ENCODE measurements at regions not wholly inside any gene's neighbourhood (a gene's known extent, or its start where the extent isn't known, plus 50 kb on each side); places are given as distances from the start of the nearest gene placed in this dataset.
"Not testable (repeated sequence)": the region's sequence is repeated elsewhere in the genome, so short reads cannot be mapped to it uniquely, and the experiment has no call there.

DNA sequence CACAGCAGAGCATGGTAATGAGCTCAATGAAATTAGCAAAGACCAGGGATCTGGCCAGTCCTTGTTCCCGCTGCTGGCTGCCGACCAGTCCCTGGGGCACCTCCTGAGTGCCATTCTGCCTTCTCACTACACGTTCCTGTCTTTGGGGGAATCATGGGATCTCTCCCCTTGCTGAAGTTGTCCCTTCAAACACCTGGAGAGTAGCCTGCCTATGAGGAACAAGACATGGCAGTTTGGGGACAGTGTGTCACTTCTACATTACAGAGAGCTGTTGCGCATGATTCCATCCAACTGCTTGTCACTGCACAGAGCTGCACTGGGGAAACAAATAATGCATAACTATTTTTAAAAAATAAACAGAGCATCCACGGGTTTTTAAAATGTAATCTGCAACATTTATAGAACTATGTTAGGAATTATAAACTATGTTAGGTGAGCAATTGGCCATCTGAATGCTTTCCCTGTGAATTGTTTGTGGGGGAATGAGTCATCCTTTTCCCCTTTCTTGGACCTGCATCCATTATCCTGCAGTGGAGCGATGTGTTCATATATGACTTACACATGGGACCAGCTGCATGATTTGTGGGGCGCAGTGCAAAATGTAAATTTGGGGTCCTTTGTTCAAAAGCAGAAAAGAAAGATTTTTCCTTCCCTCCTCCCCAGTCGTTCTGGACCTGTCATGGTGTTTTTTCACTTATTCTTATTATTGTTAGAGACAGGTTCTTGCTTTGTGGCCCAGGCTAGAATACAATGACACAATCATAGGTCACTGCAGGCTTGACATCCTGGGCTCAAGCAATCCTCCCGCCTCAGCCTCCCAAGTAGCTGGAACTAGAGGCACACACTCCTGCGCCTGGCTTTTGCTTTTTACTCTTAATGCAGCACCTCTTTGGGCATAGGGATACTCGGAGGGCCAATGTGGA lies 115.0 kb upstream of the TBL1X start:
- DNase-seq (ENCODE audit: low read depth) = no peak

DNA sequence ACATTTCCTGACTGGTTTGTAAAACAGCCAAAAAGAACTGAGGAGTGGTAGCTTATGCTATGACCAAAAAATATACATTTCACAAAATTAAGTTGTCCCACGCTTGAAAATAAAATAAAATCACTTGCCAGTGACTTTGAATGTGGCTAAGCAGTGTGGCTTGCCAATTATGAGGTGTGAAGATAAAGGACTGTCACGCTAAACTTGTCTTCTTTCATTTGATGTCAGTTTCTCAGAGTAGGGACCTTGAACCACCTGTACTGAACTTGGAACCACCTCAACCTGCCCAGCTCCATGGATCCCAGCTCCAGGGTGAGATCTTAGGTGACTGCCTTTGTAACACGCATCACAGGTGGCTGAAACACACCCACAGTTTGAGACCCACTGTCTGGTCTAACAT lies 113.7 kb upstream of the TBL1X start:
- DNase-seq (ENCODE audit: low read depth) = no peak

DNA sequence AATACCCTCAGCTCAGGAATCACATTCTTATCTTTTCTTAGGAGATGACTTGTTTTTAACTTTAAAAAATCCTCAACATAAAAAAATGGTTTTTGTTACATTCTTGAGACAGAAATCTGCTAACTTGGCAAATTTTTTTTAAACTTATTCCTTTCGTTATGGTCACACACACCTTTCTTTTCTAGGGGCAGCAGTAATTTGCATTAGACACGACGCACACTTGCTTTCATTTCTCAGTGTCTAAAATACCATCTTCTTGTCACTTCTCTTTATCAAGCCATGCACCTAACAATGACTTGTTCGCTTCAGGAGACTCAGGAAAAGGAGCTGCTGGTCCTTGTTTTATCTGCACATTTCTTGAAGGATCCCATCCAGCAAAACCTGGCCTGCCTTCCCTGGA lies 112.6 kb upstream of the TBL1X start:
- DNase-seq (ENCODE audit: low read depth) = no peak

DNA sequence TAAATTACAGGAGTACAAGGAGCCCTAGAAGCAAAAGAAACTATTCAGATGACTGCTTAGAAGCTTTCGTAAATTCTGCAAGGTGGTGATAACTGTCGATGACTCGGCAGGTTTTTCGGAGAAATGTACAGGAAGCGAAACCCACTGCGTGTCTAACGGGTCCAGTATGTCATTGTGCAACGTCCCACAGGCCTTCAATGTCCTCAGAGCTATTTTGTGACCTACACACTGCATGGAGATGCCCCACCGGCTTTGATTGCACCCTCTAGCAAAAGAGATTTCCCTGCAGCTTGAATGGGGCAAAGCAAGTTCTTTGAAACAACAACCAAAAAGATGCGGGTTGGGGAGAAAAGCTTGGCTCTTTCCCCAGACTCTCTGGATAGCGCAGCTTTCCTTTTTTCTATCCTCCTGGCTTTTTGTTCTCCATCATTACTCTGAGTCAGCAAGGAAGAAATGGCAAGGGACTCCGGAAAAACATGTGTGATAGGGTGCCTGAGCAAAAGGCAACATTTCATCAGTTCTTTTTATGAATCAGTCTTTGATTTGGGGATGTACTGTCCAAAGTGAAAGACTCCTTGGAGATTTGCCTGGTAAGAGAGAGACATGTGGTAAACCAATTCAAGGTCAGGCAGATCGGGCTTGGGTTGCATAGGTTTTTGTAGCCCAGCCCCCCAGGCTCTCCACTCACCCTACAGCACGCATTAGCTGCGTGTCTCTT lies 112.0 kb upstream of the TBL1X start:
- DNase-seq (ENCODE audit: low read depth) = no peak

DNA sequence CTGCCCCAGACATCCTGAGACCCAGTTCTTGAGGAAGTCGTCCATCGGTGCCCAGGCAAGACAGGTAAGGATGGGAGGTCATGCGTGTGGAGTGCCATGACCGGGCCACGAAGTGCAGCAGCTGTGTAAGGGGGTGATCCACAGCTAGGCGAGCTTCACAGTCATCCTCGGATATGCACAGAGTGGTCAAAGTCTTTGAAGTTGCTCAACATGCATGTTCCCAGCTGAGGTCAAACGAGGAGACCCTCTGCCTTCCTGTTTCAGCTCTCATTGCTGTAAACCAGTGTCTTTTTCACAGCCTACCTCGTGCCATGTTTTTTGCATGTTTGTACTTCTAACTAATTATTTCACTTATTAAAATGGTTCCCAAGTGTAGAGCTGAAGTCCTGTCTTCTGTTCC lies 109.9 kb upstream of the TBL1X start:
- no peak for DNase-seq (ENCODE audit: low read depth)

DNA sequence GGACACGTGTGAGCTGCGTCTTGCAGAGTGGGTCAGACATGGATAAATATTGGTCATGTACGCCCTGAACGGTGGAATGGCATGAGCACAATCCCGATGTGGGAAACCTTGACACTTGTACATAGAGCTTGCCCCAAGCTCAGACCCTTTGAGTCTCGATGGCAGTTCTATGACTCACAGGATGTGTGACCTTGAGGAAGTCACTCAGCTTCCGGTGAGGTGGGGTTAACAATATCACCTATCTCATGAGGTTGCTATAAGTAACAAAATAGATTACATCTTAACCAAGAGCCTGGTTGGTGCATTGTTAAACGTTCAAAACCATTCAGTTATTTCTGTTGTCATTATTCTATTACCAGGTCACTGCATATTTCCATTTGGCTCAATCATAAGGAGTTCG lies 109.1 kb upstream of the TBL1X start:
- no peak for DNase-seq (ENCODE audit: low read depth)

DNA sequence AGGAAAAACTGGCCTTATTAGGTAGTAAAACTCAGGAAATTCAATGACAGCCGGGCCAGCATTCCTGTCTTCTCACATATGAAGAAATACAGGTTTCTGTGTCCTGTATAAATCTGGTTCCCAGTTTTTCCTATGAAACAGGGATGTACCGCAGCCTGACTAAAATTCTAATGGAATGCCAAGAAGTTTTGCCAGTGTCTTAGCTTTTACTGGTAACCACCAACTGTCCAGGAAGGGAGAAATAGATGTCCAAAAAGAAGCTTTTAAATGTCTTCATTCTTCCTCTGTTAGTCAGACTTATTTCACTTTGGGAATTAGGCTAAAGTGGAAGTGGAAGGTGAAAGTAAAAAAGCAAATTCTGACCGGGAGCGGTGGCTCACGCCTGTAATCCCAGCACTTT lies 108.0 kb upstream of the TBL1X start:
- no peak for DNase-seq (ENCODE audit: low read depth)

DNA sequence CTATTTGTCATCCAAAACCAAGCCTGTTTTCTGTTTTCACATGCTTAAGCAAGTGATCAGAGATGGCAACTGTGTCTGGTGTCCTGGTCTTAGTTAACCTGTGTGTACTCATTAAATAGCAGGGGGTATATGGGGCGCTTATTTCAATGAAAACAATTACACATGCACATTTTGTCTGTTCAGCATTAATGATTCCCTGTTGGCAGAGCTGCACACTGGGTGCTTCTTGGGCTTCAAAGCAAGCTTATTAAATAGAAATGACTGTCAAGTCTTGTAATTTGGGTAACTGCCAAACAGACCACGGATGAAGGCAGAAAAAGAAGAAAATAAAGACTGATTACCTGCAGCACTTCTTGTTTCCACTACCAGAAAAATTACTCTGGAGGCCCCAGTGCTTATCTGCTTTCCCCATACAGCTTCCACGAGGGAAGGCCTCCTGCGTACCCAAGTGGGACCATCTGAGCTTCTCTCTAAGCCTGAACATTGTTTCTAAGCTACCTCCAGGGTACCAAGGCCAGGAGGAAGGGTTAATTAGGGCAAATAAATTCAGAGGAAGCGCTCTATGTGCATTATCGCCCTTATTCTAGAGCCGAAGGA lies 107.2 kb upstream of the TBL1X start:
- no peak for DNase-seq (ENCODE audit: low read depth)

DNA sequence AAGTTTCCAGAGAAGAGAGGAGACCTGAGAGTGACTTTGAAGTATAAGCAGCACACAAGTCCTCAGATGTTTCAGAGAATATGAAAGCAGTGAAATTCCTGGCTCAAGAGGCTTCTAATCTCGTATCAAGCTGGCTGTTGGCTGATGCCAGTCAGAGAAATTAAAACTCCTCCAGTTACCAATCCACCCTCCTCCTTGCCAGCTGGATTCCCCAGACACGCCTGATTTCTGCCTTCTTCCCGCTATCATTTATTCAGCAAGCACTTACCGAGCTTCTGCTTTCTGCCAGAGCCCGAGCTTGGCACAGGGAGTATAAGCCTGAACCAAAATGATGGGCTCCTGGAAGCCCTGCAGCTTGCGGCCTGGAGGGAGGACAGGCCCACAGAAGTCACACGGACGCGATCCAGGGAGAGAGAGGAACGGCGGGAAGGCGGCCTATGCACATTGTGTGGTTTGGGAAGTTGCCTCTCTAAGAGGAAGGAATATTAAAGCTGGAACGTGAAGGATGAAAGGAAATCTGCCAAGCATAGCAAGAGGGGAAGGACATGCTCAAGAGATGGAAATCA lies 102.4 kb upstream of the TBL1X start:
- no peak for DNase-seq (ENCODE audit: low read depth)

DNA sequence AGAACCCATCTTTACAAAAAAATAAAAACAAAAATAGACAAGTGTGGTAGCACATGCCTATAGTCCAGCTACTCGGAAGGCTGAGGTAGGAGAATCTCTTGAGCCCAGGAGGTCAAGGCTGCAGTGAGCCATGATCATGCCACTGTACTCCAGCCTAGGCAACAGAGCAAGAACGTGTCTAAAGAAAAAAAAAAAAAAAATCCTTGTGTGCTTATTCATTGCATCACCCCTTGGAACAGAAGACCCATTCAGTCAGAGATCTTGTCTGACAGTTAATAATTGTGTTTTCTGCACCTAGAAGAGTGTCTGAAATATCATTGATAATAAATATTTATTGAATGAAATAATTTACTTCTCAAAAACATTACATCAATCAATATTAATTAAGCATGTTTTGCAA lies 97.4 kb upstream of the TBL1X start:
- no peak for DNase-seq (ENCODE audit: low read depth)

DNA sequence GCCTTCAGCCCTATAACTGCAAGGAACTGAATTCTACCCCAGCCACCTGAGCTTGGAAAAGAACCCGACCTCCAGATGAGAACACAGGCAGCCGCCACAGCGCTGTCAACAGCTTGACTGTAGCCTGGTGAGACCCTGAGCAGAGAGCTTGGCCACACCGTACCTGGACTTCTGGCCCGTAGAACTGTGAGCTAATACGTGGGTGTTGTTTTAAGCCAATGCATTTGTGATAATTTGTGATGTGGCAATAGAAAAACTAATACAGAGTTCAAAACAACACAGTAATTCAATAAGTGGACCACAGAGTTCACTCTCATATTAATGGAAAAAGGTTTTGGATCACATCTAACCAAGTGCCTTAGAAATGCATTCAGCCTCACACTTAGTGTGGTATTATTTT lies 96.6 kb upstream of the TBL1X start:
- DNase-seq (ENCODE audit: low read depth) = no peak

DNA sequence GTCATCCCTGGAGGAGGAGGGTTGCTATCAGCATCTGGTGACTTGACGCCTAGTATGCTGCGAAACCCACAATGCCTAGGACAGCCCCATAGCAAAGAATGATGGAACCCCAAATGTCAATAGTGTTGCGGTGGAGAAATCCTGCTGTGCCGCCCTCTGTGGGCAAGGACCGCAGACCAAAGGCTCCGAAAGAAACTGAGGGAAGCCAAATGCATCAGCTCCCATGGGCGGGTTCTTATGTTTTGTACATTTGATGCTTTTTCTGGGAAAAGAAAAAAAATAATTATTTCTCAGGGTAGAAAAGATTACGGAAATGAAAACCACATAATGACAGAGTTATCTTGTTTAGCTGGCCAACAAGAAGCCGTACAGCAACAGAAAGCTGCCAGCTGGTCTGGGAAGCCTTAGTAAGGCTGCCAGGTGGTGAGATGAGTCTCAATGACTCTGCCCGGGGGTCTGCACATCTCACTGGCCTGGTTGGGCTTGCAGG lies 95.0 kb upstream of the TBL1X start:
- DNase-seq (ENCODE audit: low read depth) = no peak

DNA sequence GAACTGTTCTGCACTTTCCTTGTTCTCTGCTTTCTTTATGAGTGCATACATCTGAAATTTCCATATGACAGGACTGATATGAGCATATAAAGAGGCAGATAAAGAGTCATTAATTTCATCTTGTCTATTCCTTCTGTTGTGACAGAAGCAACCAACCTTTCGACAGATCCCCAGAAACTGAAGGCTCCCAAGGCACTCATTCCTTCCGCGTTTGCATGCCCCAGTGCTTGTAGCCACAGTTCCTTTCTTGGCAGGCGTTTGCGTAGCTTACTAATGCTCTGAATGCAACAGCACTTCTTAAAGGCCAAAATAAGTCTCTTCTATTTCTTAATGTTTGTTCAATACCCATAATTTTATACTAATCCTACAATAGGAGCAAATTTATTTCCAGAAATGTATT lies 94.0 kb upstream of the TBL1X start:
- DNase-seq (ENCODE audit: low read depth) = no peak

DNA sequence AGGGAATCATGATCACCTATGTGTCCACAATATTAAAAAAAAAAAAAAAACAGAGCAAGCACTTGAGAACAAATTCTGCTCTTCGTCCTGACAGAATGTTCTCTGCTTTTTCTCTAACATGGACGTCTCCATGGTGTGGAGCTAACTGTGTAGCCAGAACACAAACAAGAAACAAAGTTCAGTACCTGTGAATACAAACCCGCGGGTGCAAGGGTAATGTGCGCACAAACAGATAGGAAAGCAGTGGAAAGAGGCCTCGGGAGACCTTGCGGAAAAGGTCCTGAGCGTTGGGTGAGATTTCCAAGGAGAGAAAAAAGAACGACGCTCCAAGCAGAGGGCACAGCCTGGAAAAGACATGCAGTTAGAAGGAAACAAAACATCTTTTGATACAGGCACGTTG lies 92.0 kb upstream of the TBL1X start:
- no peak for DNase-seq (ENCODE audit: low read depth)

DNA sequence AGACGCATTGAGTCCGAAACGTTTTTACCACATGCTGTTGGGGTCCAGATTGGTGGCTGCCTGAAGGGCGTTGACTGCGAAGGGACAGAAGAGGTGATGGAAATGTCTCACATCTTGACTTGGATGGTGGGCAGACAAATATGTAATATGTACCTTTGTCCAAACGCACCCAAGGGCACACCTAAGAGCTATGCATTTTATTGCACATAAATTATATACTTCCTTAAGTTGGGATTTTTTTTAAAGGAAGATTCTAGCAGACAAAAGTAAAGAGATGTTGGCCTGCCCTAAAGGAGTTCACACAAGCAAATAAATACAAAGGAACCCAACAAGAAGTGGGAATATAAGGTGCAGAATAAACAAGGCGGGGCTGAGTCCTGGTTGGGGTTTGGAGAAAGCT lies 91.1 kb upstream of the TBL1X start:
- no peak for DNase-seq (ENCODE audit: low read depth)

DNA sequence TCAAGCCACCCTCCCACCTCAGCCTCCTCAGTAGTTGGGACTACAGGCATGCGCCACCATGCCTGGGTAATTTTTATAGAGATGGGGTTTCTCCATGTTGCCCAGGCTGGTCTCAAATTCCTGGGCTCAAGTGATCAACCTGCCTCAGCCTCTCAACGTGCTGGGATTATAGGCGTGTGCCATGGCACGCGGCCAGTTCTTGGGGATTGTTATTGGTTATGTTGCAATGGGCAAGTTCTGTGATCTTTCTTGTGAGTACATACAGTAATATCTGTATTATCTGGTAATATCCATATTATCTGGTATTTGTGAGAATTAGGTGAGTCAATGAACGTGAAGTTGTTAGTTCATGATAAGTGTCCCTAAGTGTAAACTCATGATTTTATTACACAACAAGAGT lies 90.3 kb upstream of the TBL1X start:
- no peak for DNase-seq (ENCODE audit: low read depth)

DNA sequence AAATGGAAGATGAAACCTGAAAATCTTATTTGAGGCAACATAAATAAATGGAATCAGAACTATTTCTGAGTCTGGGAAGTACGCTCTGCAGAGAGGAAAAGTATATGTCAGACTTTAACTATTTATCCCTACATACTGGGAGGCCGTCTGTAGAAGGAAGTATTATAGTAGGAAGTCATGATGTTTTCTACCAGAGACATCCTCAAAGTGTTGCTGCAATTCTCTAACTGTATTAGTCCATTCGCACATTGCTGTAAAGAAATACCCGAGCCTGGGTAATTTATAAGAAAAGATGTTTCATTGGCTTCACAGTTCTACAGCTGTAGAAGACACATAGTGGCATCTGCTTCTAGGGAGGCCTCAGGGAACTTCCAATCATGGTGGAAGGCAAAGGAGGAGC lies 88.7 kb upstream of the TBL1X start:
- no peak for DNase-seq (ENCODE audit: low read depth)

DNA sequence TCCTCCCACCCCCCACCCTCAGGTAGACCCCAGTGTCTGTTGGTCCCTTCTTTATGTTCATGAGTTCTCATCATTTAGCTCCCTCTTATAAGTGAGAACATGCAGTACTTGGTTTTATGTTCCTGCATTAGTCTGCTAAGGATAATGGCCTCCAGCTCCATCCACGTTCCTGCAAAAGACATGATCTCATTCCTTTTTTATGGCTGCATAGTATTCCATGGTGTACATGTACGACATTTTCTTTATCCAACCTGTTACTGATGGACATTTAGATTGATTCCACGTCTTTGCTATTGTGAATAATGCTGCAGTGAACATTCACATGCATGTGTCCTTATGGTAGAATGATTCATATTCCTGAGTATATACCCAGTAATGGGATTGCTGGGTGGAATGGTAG lies 87.6 kb upstream of the TBL1X start:
- DNase-seq (ENCODE audit: low read depth) = not testable (repeated sequence)

DNA sequence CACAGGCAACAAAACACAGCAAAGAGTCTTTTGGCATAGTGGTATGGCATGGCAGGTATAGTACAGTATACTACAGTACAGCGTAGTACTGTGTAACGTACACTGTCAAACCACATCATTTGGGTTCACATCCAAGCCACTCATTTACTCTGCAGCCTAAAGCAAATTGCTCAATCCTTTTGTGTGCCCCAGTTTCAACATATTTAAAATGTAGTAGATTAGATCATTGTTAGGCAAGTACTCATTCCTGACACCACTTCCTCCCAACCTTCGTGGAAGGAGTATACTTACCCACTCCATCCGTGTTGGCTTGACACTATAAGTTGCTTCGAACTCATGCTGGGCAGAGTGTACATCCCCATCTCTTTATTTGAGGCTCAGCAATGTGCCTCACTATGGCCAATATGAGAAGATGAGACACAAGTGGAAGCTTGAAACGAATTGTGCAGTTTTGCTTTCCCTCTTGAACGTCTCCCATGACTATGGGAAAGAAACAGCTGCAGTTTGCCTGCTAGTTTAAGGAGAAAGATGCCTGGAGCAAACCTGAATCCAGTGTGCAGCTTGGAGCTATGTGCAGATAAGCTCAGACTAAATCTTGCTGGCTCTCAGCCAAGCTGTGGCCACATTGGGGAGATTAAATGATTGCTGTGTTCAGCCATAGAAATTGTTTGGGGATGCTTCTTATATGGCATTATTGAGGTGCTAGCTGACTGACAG lies 85.7 kb upstream of the TBL1X start:
- no peak for DNase-seq (ENCODE audit: low read depth)

DNA sequence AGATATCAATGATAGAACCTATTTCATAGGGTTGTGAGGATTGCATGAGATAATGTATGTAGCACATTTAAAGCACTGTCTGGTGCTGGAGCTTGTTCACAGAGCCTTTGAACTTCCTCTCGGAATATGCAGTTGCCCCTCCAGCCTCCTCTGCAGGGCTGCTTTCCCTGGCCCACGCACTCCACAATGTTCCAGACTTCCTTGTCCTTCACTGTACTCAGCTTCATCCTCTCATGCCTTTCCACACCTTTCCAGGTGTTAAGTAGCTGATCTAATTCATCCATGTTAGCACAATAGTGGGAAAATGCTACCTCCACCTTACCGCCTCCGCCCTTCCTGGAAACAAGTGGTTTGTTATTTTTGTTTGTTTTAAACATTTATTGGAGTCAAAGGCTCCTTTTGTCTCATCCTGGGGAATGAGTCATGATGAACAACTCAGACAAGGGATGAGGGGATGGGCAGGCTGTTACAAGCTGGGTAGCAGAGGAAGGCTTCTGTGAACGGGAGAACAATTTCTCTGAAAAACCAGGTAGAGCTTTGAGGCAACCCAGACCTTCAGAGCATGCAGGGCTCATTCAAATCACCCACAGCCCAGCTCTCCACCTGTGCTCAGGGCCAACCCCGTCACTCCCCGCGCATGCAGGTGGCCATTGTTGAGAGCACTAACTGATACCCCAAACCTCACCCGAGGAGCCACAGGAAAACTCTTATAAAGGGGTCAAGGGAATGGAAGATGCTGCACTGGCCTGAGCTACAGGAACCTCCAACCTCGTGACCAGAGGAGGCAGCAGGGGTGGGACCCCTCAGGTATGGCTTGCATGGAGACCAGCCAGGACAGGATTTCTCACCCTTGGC lies 84.9 kb upstream of the TBL1X start:
- no peak for DNase-seq (ENCODE audit: low read depth)

DNA sequence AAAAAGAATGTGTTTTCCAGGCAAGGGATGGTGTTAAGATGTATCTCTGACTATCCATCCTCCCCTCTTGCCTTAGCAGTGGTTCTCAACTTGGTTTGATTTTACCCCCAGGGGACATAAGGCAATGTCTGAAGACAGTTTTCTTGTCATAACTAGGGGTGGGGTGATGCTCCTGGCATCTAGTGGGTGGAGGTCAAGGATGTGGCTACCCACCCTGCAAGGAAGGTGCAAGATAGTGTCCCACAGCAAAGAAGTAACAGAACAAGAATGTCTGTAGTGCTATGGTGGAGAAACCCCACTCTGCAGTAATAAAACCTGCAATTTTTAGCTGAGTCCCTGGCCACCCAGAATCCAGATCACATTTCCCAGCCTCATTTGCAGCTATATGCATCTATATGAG lies 81.2 kb upstream of the TBL1X start:
- DNase-seq (ENCODE audit: low read depth) = no peak

Measured in stimulated activated CD8-positive, alpha-beta memory T cell treated with anti-CD3 and anti-CD28 coated beads, Interleukin-15, amount 100 ng/mL, for 24 hours (primary cell).